GM18909 (cell line): ENCODE measurements at regions not wholly inside any gene's neighbourhood (a gene's known extent, or its start where the extent isn't known, plus 50 kb on each side); places are given as distances from the start of the nearest gene placed in this dataset.
"Not testable (repeated sequence)": the region's sequence is repeated elsewhere in the genome, so short reads cannot be mapped to it uniquely, and the experiment has no call there.

ENCODE experiments used
- ATAC-seq: cut with Tn5 transposase; IDR thresholded peaks from one replicate; pipeline ENCODE4 v1.9.1; 2021; ENCODE audit warnings: mild to moderate bottlenecking; ENCODE audit not compliant: unreplicated experiment, poor library complexity

GRCh38 chr5:142411656-142412425 is 87.0 kb upstream of the SPRY4 start:
- ATAC-seq, result no peak

GRCh38 chr5:142411103-142411502 is 86.3 kb upstream of the SPRY4 start:
- ATAC-seq, result no peak

- ATAC-seq, result no peak
These were observed 84.2 kb upstream of the SPRY4 start for GRCh38 chr5:142408981-142409481.

- ATAC-seq, result no peak
These were observed 83.7 kb upstream of the SPRY4 start for GRCh38 chr5:142408536-142408935.

- no peak for ATAC-seq
These were observed 81.1 kb upstream of the SPRY4 start for GRCh38 chr5:142405814-142406395.

GRCh38 chr5:142405023-142405422 is 80.2 kb upstream of the SPRY4 start:
- no peak for ATAC-seq

- no peak for ATAC-seq
These were observed 79.2 kb upstream of the SPRY4 start for GRCh38 chr5:142404046-142404477.

GRCh38 chr5:142403583-142403982 is 78.8 kb upstream of the SPRY4 start:
- ATAC-seq, result no peak

- no peak for ATAC-seq
These were observed 78.0 kb upstream of the SPRY4 start for GRCh38 chr5:142402752-142403318.

- no peak for ATAC-seq
These were observed 75.6 kb upstream of the SPRY4 start for GRCh38 chr5:142400415-142400814.

GRCh38 chr5:142399891-142400290 is 75.1 kb upstream of the SPRY4 start:
- ATAC-seq, result no peak

GRCh38 chr5:142398730-142399055 is 73.9 kb upstream of the SPRY4 start:
- no peak for ATAC-seq

- ATAC-seq, result not testable (repeated sequence)
These were observed 73.3 kb upstream of the SPRY4 start for GRCh38 chr5:142398011-142398729.

- ATAC-seq, result no peak
These were observed 72.4 kb upstream of the SPRY4 start for GRCh38 chr5:142397178-142397577.

GRCh38 chr5:142396436-142397038 is 71.7 kb upstream of the SPRY4 start:
- no peak for ATAC-seq

- no peak for ATAC-seq
These were observed 70.5 kb upstream of the SPRY4 start for GRCh38 chr5:142395334-142395733.

GRCh38 chr5:142391058-142391845 is 66.4 kb upstream of the SPRY4 start:
- no peak for ATAC-seq

- no peak for ATAC-seq
These were observed 65.5 kb upstream of the SPRY4 start for GRCh38 chr5:142390334-142390733.

GRCh38 chr5:142388696-142389095 is 63.9 kb upstream of the SPRY4 start:
- no peak for ATAC-seq
